ENCODE measurements at regions not wholly inside any gene's neighbourhood (a gene's known extent, or its start where the extent isn't known, plus 50 kb on each side); places are given as distances from the start of the nearest gene placed in this dataset.

DNA sequence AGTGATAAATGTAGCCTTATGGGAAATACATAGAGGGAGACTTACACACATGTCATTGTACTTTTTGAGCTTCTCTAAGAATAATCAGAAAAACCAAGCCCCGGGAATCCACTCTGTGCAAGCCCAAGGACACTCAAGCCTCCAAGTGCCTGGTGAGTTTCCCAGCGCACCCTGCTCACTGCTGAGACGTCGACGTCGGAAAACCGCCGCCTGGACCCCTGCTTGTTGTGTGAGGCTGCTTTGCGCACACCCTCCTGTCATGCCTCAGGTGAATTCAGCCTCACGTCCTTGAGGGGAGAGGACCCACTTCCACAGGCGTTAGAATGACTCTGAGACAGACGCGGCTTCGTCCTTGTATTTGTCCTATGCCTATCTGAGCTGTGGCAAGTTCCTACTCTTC, 368.4 kb upstream of the AKR1E2 start:
- Histone ChIP-seq H3K27ac (no peak overlapping the region), H3K4me3 (no peak overlapping the region), H3K27me3 (no peaks in the 10 kb centered on the region), H3K9me3 (no peaks in the 10 kb centered on the region), H3K4me1 (no peaks in the 10 kb centered on the region), H3K36me3 (no peaks in the 10 kb centered on the region)
- DNase-seq (no peak), ATAC-seq (no peak)
- TF ChIP-seq, protein P1, sequence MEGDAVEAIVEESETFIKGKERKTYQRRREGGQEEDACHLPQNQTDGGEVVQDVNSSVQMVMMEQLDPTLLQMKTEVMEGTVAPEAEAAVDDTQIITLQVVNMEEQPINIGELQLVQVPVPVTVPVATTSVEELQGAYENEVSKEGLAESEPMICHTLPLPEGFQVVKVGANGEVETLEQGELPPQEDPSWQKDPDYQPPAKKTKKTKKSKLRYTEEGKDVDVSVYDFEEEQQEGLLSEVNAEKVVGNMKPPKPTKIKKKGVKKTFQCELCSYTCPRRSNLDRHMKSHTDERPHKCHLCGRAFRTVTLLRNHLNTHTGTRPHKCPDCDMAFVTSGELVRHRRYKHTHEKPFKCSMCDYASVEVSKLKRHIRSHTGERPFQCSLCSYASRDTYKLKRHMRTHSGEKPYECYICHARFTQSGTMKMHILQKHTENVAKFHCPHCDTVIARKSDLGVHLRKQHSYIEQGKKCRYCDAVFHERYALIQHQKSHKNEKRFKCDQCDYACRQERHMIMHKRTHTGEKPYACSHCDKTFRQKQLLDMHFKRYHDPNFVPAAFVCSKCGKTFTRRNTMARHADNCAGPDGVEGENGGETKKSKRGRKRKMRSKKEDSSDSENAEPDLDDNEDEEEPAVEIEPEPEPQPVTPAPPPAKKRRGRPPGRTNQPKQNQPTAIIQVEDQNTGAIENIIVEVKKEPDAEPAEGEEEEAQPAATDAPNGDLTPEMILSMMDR (IDR thresholded peaks at IDR 0.05 in 4 of 5, conservative IDR thresholded peaks at IDR 0.05 in 1 of 5) = no peak
- TF ChIP-seq POLR2A (IDR thresholded peaks at IDR 0.05) = no peak
- intact Hi-C loops (cut with DNase I; ENCODE audit: low total_unique reads) (no loop called here), in situ Hi-C loops (cut with MboI; ENCODE audit: low sequenced_read_pairs in 4 of 4) (loop anchor here in 1 of 4 donors (25.0 kb wide), 1 partner anchor 105 kb away; no protein-coding TSS in a partner anchor)

DNA sequence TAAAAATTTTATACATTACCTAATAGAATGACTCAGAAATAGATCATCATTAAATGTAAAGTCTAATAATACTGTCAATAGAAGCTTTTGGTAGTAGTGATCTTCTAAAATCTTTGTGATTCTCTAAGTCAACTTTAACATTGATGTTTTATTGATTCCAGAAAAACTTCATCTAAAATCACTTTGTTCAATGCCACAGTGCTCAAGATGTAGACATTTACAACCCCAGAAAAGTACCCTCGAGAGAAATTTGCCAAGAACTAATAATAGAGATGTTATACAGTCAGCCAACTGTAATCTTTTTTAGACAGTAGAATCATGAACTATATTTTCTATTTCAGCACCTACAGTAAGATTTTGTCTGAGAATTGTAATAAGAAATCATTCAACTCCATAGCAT, 369.2 kb upstream of the AKR1E2 start:
- TF ChIP-seq POLR2A (IDR thresholded peaks at IDR 0.05) = no peak
- TF ChIP-seq, protein P1 (IDR thresholded peaks at IDR 0.05 in 4 of 5, conservative IDR thresholded peaks at IDR 0.05 in 1 of 5) = no peak
- Histone ChIP-seq H3K4me3 (no peak overlapping the region), H3K27ac (no peak overlapping the region), H3K27me3 (no peaks in the 10 kb centered on the region), H3K36me3 (no peaks in the 10 kb centered on the region), H3K9me3 (no peaks in the 10 kb centered on the region), H3K4me1 (no peaks in the 10 kb centered on the region)
- DNase-seq (no peak), ATAC-seq (no peak)
- in situ Hi-C loops (cut with MboI; ENCODE audit: low sequenced_read_pairs in 4 of 4) (loop anchor here in 1 of 4 donors (25.0 kb wide), 1 partner anchor 106 kb away; no protein-coding TSS in a partner anchor), intact Hi-C loops (cut with DNase I; ENCODE audit: low total_unique reads) (no loop called here)

DNA sequence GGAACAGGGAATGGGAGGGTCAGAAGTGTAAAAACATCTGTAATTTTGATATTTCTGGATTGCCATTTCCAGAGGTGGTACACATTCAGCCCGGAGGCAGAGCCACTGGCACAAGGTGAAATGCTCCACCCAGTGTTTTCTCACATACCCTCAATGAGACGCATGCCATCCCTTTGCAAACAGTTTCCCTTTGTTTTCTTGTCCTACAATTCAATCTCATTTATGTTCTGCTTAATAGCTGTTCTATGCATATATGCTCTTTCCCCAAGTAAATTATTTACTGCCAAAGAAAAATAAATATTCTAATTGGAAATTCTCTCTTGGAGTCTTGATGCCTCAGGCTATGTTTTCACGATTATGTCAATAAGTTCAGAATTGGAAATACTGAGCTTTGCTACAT, 369.7 kb upstream of the AKR1E2 start:
- intact Hi-C loops (cut with DNase I; ENCODE audit: low total_unique reads) = no loop called here
- in situ Hi-C loops (cut with MboI; ENCODE audit: low sequenced_read_pairs in 4 of 4) = loop anchor here in 1 of 4 donors (25.0 kb wide), 1 partner anchor 106 kb away; no protein-coding TSS in a partner anchor
- no peaks in the 10 kb centered on the region for H3K27me3 ChIP-seq
- TF ChIP-seq, protein P1 (IDR thresholded peaks at IDR 0.05 in 4 of 5, conservative IDR thresholded peaks at IDR 0.05 in 1 of 5) = no peak
- no peak for TF ChIP-seq POLR2A (IDR thresholded peaks at IDR 0.05)
- H3K4me3 ChIP-seq = no peak overlapping the region
- no peaks in the 10 kb centered on the region for H3K4me1 ChIP-seq
- no peak for DNase-seq
- no peak for ATAC-seq
- H3K9me3 ChIP-seq = no peaks in the 10 kb centered on the region
- H3K27ac ChIP-seq = no peak overlapping the region
- H3K36me3 ChIP-seq = no peaks in the 10 kb centered on the region

DNA sequence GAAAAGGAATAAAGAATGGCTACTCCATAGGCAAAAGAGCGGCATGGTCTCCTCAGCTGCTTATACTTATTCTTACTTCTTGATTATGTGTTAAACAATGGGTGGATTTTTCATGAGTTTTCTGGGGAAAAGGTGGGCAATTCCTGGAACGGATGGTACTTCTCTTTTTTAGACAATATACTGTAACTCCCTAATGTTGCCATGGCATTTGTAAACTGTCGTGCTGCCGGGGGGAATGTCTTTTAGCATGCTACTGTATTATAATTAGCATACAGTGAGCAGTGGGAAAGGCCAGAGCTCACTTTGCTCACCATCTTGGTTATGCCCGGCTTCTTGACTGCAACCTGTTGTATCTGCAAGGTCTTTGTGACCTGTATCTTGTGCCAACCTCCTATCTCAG, 372.1 kb upstream of the AKR1E2 start:
- Histone ChIP-seq H3K4me1 (no peaks in the 10 kb centered on the region), H3K36me3 (no peaks in the 10 kb centered on the region), H3K9me3 (no peaks in the 10 kb centered on the region), H3K4me3 (no peak overlapping the region), H3K27me3 (no peaks in the 10 kb centered on the region), H3K27ac (no peak overlapping the region)
- intact Hi-C loops (cut with DNase I; ENCODE audit: low total_unique reads) (no loop called here), in situ Hi-C loops (cut with MboI; ENCODE audit: low sequenced_read_pairs in 4 of 4) (loop anchor here in 1 of 4 donors (25.0 kb wide), 1 partner anchor 108 kb away; no protein-coding TSS in a partner anchor)
- TF ChIP-seq POLR2A (IDR thresholded peaks at IDR 0.05) = no peak
- TF ChIP-seq, protein P1 (IDR thresholded peaks at IDR 0.05 in 4 of 5, conservative IDR thresholded peaks at IDR 0.05 in 1 of 5) = no peak
- DNase-seq (no peak), ATAC-seq (no peak)

DNA sequence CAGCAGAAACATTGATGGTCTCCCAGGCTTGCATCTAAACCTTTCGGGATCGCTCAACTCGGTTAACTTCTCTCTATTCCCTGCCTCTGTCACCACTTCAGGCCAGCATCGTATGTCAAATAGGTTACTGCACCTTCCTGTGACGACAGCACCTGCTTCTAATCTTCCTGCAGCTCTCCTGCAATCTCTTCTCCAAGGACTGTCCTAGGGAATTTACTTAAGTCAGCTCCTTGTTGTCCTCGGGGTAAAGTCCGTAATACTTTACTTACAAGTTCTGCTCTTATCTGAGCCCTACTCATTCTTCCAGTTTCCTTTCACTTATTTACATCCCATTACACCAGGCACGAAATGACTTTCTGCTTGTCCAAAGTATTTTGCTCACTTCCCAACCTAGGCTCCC, 372.7 kb upstream of the AKR1E2 start:
- no peak overlapping the region for H3K4me3 ChIP-seq
- TF ChIP-seq, protein P1 (IDR thresholded peaks at IDR 0.05 in 4 of 5, conservative IDR thresholded peaks at IDR 0.05 in 1 of 5) = no peak
- no peak for TF ChIP-seq POLR2A (IDR thresholded peaks at IDR 0.05)
- H3K27me3 ChIP-seq = no peaks in the 10 kb centered on the region
- H3K4me1 ChIP-seq = no peaks in the 10 kb centered on the region
- intact Hi-C loops (cut with DNase I; ENCODE audit: low total_unique reads) (no loop called here), in situ Hi-C loops (cut with MboI; ENCODE audit: low sequenced_read_pairs in 4 of 4) (loop anchor here in 1 of 4 donors (25.0 kb wide), 1 partner anchor 109 kb away; no protein-coding TSS in a partner anchor)
- ATAC-seq (no peak), DNase-seq (no peak)
- H3K27ac ChIP-seq = no peak overlapping the region
- H3K9me3 ChIP-seq = no peaks in the 10 kb centered on the region
- H3K36me3 ChIP-seq = no peaks in the 10 kb centered on the region
